ENCODE measurements at regions not wholly inside any gene's neighbourhood (a gene's known extent, or its start where the extent isn't known, plus 50 kb on each side); places are given as distances from the start of the nearest gene placed in this dataset.

- DNase-seq: no peak
Measured at GRCh38 chr13:63093907-63094469, 1678.3 kb upstream of the PCDH20 start.

- no peak for DNase-seq
Measured at GRCh38 chr13:63092456-63092855, 1676.8 kb upstream of the PCDH20 start.

GRCh38 chr13:63090524-63090923 lies 1674.9 kb upstream of the PCDH20 start:
- DNase-seq: no peak

GRCh38 chr13:63088226-63088625 lies 1672.6 kb upstream of the PCDH20 start:
- no peak for DNase-seq

- no peak for DNase-seq
Measured at GRCh38 chr13:63086286-63086685, 1670.6 kb upstream of the PCDH20 start.

GRCh38 chr13:63085851-63086250 lies 1670.2 kb upstream of the PCDH20 start:
- DNase-seq: no peak

- DNase-seq: no peak
Measured at GRCh38 chr13:63081400-63082014, 1665.9 kb upstream of the PCDH20 start.

- DNase-seq: no peak
Measured at GRCh38 chr13:63075126-63075525, 1659.5 kb upstream of the PCDH20 start.

GRCh38 chr13:63050287-63050686 lies 1634.6 kb upstream of the PCDH20 start:
- DNase-seq: no peak

GRCh38 chr13:63048653-63049052 lies 1633.0 kb upstream of the PCDH20 start:
- no peak for DNase-seq

- DNase-seq: no peak
Measured at GRCh38 chr13:63044589-63045313, 1629.1 kb upstream of the PCDH20 start.

- DNase-seq: no peak
Measured at GRCh38 chr13:63042686-63043085, 1627.0 kb upstream of the PCDH20 start.

GRCh38 chr13:63041640-63042414 lies 1626.2 kb upstream of the PCDH20 start:
- DNase-seq: no peak

- no peak for DNase-seq
Measured at GRCh38 chr13:63026285-63026797, 1610.7 kb upstream of the PCDH20 start.

- no peak for DNase-seq
Measured at GRCh38 chr13:63025741-63026140, 1610.1 kb upstream of the PCDH20 start.

- no peak for DNase-seq
Measured at GRCh38 chr13:63024458-63024857, 1608.8 kb upstream of the PCDH20 start.

- DNase-seq: no peak
Measured at GRCh38 chr13:63011996-63012395, 1596.3 kb upstream of the PCDH20 start.

- no peak for DNase-seq
Measured at GRCh38 chr13:63010072-63010658, 1594.5 kb upstream of the PCDH20 start.

- no peak for DNase-seq
Measured at GRCh38 chr13:63005625-63006024, 1590.0 kb upstream of the PCDH20 start.

GRCh38 chr13:62997696-62998095 lies 1582.0 kb upstream of the PCDH20 start:
- DNase-seq: no peak

- no peak for DNase-seq
Measured at GRCh38 chr13:62997038-62997599, 1581.5 kb upstream of the PCDH20 start.

GRCh38 chr13:62973804-62974203 lies 1558.2 kb upstream of the PCDH20 start:
- DNase-seq: no peak

- no peak for DNase-seq
Measured at GRCh38 chr13:62964522-62964921, 1548.9 kb upstream of the PCDH20 start.
